Chondrocyte (in vitro differentiated cells): ENCODE measurements at regions not wholly inside any gene's neighbourhood (a gene's known extent, or its start where the extent isn't known, plus 50 kb on each side); places are given as distances from the start of the nearest gene placed in this dataset.

Experiments used
- DNase-seq: peaks from one replicate; pipeline ENCODE4 v3.0.0; 2021; ENCODE audit warnings: mixed read lengths, low spot score
- H3K27ac Mint-ChIP-seq: one replicate; pipeline ENCODE4 v1.8.0; 2021; ENCODE audit warnings: mild to moderate bottlenecking, moderate library complexity, mixed read lengths; ENCODE audit not compliant: unreplicated experiment
- H3K27me3 Mint-ChIP-seq: 2 replicates; pipeline ENCODE4 v1.8.0; 2021; ENCODE audit warnings: low read depth, mixed read lengths
- H3K36me3 Mint-ChIP-seq: 2 replicates; pipeline ENCODE4 v1.8.0; 2021; ENCODE audit warnings: low read depth, mixed read lengths
- H3K4me1 Mint-ChIP-seq: 2 replicates; pipeline ENCODE4 v1.8.0; 2021; ENCODE audit warnings: low read depth, mild to moderate bottlenecking, mixed read lengths
- H3K4me3 Mint-ChIP-seq: one replicate; pipeline ENCODE4 v1.8.0; 2021; ENCODE audit warnings: mild to moderate bottlenecking, moderate library complexity, mixed read lengths; ENCODE audit not compliant: unreplicated experiment
- H3K9me3 Mint-ChIP-seq: 2 replicates; pipeline ENCODE4 v1.8.0; 2021; ENCODE audit warnings: low read depth, mixed read lengths
- CTCF ChIP-seq: fragments of 200-600 bp; sonication (generic); IDR thresholded peaks from 2 replicates; pipeline ENCODE4 v1.5.0; 2021; ENCODE audit warnings: antibody characterized with exemption, mild to moderate bottlenecking, moderate library complexity

DNA sequence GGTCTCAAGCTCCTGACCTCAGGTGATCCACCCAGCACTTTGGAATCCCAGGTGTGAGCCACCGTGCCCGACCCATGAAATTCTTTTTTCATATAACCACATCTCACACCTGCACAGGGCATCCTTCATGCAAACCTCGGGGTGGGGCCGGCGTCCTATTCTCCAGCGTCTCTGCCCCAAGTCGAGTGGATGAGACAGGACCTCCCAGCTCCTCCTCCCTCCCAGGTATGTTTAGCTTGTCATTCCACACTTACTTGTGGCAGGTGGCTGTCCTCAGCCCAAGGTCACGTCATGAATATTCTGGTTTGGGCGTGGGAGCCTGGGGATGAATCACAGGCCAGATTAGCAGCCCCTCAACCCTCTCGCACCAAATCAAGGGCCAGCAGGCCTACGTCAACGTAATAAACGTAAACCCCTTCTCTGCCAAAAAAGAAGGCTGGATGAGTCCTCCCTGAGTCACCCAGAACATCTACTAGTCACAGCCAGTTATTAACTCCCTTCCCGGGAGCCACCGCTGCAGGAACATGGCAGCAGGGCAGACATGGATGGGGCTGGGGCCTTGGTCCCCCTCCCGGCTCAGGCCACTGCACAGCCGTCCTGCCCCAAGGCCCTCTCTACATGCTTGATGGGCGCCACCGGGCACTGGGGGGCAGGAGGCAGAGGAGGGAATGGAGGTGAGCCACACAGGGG lies 91.7 kb downstream of the YTHDF1 start:
- Mint-ChIP-seq H3K4me3 (no peak overlapping the region), H3K36me3 (no peaks in the 10 kb centered on the region), H3K4me1 (no peaks in the 10 kb centered on the region), H3K27ac (no peak overlapping the region), H3K27me3 (peaks cover 15% of the 10 kb centered on the region), H3K9me3 (peaks cover 6% of the 10 kb centered on the region)
- DNase-seq = peak; percentile 86
- TF ChIP-seq CTCF = no peak

DNA sequence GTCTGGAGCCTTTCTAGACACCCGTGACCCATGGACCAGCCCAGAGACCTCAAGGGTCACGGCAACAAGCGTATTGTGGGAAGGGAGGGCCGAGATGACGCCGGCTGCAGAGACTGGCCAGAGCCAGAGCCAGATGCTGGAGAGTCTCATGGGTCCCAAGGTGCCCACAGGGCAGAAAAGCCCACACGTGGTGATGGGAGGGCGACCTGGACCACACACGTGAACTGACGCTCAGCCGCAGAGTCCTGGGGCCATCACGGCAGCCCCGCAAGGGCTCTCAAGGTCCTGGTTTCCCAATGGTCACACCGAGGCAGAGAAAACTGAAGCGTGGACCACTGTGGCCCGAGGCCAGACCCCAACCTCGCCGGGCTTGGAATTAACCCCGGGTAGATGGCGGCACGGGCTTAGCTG lies 92.6 kb downstream of the YTHDF1 start:
- TF ChIP-seq CTCF = no peak
- peak; percentile 57 for DNase-seq
- no peaks in the 10 kb centered on the region for H3K36me3 Mint-ChIP-seq
- H3K27me3 Mint-ChIP-seq = peaks cover 22% of the 10 kb centered on the region
- H3K4me3 Mint-ChIP-seq = no peak overlapping the region
- H3K27ac Mint-ChIP-seq = no peak overlapping the region
- no peaks in the 10 kb centered on the region for H3K4me1 Mint-ChIP-seq
- H3K9me3 Mint-ChIP-seq = peaks cover 6% of the 10 kb centered on the region

DNA sequence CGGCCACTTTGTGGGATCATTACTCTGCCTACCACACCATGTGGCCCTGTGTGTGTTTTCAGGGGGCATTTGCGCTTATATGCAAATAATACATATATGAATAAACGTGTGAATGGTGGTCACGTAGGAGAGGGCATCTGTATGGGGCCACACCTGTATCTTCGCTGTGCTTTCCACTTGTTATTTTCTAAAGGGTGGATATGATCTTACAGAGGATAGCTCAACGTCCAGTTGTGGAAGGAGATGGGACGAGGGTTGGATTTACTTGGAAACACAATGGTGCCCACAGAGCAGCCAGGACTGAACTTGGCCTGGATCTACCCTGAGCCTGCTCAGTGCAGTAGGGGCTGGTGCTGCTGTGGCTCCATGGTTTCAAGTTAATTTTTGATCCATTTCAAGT lies 93.3 kb downstream of the YTHDF1 start:
- Mint-ChIP-seq H3K27ac (no peak overlapping the region), H3K4me3 (no peak overlapping the region), H3K9me3 (peaks cover 6% of the 10 kb centered on the region), H3K4me1 (no peaks in the 10 kb centered on the region), H3K36me3 (no peaks in the 10 kb centered on the region), H3K27me3 (peaks cover 27% of the 10 kb centered on the region)
- peak; percentile 5 for DNase-seq
- TF ChIP-seq CTCF = no peak

DNA sequence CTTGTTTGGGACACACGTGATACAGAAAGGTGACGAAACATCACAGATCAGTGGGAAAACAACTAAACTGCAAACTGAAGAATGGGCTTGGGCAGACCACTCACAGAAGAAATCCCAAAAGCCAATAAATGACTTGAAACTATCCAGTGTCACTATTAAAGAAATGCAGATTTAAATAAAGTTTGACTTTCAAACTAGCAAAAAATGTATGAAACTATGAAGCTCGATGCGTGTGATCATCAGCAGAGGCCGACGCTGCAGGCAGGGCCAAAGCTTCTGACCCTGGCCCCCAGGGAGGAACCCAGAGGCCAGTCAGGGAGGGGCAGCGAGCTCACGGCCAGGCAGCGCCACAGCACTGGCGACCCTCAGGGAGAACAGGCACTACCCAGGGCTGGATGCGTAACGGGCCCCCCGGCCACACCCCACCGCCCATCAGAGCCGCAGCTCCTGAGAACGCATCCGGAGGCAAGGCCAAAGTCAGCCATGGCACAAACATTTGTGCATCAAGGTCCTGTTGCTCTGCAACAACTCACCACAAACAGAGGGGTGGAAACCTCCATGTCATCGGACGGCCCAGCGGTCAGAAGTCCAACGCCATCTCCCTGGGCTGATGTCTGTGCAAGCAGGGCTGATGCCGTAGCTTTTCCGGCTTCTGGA lies 94.1 kb downstream of the YTHDF1 start:
- Mint-ChIP-seq H3K27me3 (peaks cover 27% of the 10 kb centered on the region), H3K27ac (no peak overlapping the region), H3K9me3 (peaks cover 6% of the 10 kb centered on the region), H3K4me1 (no peaks in the 10 kb centered on the region), H3K36me3 (no peaks in the 10 kb centered on the region), H3K4me3 (no peak overlapping the region)
- no peak for TF ChIP-seq CTCF
- DNase-seq = peak; percentile 74

- H3K27ac Mint-ChIP-seq = no peak overlapping the region
- DNase-seq = peak; percentile 46
- no peak overlapping the region for H3K4me3 Mint-ChIP-seq
- TF ChIP-seq CTCF = no peak
- no peaks in the 10 kb centered on the region for H3K4me1 Mint-ChIP-seq
- no peaks in the 10 kb centered on the region for H3K36me3 Mint-ChIP-seq
- H3K9me3 Mint-ChIP-seq = peaks cover 6% of the 10 kb centered on the region
- peaks cover 34% of the 10 kb centered on the region for H3K27me3 Mint-ChIP-seq
Observed at GRCh38 chr20:63121246-63121645, 94.7 kb downstream of the YTHDF1 start.
